ENCODE measurements at regions not wholly inside any gene's neighbourhood (a gene's known extent, or its start where the extent isn't known, plus 50 kb on each side); places are given as distances from the start of the nearest gene placed in this dataset.
"Not testable (repeated sequence)": the region's sequence is repeated elsewhere in the genome, so short reads cannot be mapped to it uniquely, and the experiment has no call there.

DNA sequence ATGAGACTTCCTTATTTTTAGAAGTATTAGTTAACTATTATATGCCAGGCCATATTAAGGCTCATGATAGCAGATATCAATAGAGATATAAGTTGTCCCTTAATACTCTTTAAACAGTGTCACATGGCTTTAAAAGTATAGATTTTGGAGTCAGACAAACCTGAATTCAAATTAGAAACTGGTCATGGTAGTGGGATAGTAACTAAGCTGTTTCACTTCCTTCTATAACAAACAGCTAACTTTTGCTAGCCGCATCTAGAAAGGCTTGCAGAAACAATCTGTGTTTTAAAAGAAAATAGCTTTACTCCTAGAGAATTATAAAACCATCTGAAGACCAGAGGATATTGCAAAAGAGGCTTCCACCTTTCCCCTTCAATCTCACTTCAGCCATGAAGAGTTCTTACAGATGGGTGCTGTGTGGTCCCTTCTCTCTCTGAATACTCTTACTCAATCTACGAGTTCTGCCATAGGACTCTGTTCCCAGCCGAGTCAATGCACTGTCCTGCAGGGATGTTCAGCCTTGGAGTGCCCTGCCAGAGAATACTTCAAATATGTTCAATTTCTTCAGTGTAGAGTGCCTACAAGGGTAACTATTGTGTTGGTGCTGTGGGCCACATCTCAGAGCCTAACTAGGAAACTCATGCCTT, 810.2 kb downstream of the EFNA5 start:
- FAIRE-seq (no peak), DNase-seq (ENCODE audit: low spot score in 2 of 2) (no peak)

DNA sequence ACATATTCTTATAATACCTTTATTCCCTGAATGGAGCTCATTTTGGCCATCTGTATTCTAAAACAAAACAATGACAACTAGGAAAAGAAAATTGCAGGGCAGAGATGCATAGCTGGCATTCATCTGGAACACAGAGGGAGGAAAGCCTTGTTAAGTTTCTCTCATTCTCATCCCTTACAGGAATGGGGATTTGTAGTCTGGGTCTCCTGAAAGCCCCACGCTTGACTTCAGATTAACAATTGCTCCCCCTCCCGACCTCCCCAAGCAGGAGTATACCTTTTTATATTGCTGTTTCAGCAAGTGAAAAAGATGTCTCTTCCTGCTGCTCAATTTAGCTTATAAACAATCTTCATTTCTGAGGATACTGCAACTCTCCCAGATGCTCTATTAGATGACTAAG, 812.1 kb downstream of the EFNA5 start:
- FAIRE-seq (no peak), DNase-seq (ENCODE audit: low spot score in 2 of 2) (no peak)

DNA sequence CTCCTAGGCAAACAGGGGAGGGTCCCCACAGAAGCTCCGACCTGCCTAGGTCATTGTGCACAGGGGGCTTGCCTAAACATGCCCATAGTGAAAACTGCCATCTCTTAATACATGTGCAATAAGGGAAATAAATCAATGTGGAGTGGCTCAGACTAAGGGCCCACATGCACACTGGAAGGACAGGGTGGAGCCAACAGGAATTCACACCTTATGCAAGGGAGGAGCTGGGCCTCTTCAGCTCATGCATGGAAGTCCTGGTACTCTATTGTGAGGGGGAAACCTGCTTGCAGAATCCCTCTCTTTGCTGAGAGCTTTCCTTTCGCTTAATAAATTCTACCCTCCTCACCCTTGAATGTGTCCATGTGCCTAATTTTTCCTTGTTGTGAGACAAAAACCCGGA, 815.8 kb downstream of the EFNA5 start:
- FAIRE-seq (no peak), DNase-seq (ENCODE audit: low spot score in 2 of 2) (no peak)

DNA sequence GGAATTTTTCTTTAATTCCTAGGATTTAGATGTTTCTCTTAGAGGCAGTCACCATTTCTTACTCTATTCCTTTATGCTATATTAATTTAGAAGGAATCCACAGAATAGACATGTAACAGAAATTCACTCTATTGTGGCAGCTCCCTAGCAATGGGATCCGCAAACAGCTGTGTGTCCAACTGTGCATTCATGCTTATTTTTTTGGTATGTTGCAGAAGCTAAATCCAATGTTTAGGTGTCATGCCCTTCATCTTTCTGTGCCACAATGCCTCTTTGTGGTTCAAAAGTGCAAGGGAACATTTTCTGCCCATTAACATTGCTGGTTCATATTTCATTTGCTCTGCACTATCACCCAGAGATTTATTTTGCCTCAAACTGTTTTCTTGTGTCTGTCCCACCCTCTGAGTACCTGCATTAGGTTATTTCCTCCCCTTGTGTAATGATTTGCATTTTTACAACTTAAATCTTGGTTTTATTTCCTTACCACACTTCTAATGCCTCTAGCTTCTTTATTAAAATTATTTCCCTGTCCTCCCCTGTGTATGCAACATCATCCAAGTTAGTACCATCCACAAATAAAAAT, 816.5 kb downstream of the EFNA5 start:
- no peak for DNase-seq (ENCODE audit: low spot score in 2 of 2)
- FAIRE-seq = no peak

DNA sequence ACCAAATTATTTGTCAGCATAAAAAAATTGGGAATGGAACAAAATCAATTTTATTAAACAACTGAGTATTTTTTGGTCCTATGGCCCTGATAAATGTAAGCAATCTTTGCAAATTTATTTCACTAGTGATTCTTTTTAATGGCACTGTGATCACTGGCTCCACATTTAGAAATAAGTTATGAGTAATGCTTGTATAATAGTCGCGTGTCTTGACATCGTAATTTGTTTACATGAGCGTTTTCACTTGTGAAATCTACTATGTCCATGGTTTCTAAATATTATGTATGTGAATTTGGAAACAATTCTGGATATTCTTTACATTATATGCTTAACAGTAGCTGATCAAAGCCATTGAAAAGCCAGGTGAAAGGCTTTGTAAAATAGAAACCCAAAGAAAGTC, 817.5 kb downstream of the EFNA5 start:
- DNase-seq (ENCODE audit: low spot score in 2 of 2) (no peak), FAIRE-seq (no peak)

DNA sequence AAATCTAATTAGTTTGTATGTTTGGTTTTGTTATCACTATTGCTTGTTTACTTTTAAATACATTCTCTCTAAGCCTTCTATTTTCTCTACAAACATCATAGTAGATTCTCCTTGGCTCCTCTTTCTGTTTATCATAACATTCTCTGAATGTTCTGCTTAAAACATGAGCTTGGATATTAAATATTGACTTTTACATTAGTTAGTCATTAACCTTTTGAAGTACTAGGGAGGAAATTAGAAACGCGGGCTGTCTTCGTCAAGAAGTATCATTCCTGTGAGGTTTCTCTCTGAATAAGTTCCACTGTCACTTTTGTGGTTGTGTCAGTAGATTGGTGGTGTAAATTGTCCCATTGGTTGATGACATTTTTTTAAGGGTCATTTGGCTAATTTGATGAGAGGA, 821.5 kb downstream of the EFNA5 start:
- DNase-seq (ENCODE audit: low spot score in 2 of 2) (no peak), FAIRE-seq (no peak)

DNA sequence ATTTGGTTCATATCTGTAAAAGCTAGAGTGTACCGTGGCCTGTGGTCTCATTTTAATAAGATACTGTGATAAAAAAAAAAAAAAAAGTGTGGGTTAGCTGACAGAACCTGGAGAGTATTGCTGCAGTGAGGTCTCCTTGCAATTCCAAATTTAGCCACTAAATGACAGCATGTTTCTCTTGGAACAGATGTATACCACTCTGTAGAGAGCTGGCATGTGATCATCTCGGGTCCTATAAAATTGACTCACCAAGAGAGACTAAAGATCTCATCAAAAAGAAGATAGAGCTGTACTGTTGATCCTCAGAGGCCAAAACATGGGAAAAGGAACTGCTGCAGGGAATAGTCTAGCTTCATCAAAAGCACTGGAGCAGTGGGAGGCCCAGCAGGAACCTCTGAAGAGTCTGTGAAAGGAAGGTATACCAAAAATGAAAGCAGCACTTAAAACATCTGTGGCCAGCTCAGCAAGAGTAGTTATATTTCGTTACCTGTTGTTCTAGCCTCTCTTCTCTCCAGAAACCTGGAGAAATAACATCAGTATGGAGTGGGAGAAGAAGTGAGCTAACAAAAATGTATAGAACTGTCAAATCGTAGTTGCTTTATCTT, 826.8 kb downstream of the EFNA5 start:
- FAIRE-seq (no peak), DNase-seq (ENCODE audit: low spot score in 2 of 2) (no peak)

DNA sequence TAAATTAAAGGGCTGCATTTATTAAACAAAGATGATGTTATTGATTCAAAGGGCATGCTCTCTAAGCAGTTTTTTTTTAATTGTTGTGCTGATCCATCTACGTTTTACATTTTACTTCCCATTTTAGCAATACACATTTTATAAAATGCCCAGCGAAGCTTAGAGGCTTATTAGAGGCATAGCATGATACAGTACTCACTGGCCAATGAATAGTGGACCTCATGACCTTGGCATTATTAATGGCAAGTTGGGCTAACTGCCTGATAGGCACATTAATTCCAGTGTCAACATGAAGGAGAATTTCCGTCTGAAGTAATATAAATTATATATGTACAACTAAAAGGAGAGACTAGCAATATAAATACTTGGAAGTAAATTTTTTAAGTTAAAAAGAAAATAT, 837.2 kb downstream of the EFNA5 start:
- DNase-seq (ENCODE audit: low spot score in 2 of 2) = no peak
- FAIRE-seq = no peak

DNA sequence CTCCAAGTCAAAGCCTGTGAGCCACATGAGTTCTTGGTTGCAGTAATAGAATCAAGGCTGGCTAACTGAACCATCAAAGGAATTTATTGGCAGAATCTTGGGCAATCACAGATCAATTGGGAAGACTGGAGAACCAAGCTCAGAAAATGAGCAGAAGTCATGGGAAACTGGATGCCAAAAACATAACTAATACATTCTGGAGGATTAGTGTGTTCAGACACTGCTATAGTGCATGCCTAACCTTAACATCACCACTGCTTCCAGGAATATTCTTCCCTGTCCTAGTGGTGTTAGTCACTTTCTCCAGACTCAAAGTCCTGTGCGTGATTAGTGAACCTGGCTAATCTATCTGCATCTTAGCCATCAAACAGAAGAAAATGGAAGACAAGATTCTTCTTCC, 843.7 kb downstream of the EFNA5 start:
- DNase-seq (ENCODE audit: low spot score in 2 of 2) (no peak), FAIRE-seq (no peak)

DNA sequence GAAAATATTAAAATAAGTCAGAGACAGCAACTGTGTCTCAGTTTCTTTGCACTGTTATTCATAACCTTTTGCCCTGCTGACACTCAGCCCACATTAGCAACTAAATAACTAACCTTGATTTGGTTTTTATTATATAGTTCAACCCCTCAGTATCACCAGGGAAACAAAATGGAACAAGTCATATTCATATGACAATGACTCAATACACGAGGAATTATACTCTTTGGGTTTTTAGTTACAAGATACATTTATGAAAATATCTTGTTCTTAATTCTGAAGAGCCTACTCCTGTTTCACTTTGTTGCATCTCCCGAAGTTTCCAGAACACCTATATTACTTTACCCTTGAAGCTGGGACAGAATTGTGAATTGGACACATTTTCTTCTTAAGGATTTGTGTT, 845.4 kb downstream of the EFNA5 start:
- DNase-seq (ENCODE audit: low spot score in 2 of 2) (no peak), FAIRE-seq (no peak)

DNA sequence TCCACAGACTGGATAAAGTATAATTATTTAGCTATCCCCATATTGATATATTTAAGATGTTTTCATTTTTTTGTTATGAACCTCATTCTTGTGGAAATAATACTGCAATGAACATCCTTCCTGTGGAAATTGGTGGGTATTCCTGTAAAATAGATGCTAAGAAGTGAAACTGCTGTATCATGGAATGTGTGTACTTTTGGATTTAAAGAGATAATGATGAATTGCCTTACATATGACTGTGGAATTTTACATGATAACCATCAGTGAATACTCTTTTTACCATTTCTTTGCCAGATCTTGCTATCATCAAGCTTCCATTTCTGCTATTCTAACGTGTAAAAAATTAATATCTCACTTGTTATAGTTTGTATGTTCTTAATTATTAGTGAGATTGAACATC, 847.9 kb downstream of the EFNA5 start:
- no peak for FAIRE-seq

DNA sequence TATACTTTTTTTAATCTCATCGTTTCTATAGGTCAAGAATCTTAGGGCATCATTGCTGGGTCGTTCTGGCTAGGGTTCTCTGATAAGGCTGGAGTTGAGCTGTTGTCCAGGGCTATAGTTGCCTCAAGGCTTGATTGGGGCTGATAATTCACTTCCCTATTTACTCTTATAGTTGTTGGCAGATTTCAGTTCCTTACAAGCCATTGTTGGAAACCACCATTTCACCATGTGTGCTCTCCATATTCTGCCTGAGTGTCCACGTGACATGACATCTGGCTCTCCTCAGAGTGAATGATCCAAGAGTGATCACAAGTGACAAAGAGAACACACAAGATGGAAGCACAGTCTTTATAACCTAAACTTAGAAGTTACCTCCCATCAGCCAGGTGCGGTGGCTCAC, 852.2 kb downstream of the EFNA5 start:
- no peak for DNase-seq (ENCODE audit: low spot score in 2 of 2)
- FAIRE-seq = no peak

More for the DNA sequence above, 847.9 kb downstream of the EFNA5 start:
- no peak for DNase-seq (ENCODE audit: low spot score in 2 of 2)

DNA sequence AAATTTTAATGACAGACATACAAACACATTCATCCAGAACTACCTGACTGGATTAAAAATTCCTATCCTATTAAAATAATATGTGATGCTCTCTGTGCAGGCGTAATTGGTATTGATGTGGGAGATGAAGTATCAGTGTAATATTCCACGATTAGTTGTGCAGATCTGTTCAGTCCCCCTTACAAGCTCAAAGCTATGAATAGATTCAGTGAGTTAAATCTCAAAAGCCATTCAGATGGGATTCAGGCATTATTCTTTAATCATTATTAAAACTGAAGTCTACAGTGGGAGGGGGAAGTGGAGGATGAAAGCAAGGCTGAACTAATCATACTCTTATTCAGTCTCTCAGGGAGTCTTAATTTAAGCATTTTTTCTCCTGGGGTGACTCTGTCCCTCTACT, 855.8 kb downstream of the EFNA5 start:
- no peak for DNase-seq (ENCODE audit: low spot score in 2 of 2)
- no peak for FAIRE-seq

DNA sequence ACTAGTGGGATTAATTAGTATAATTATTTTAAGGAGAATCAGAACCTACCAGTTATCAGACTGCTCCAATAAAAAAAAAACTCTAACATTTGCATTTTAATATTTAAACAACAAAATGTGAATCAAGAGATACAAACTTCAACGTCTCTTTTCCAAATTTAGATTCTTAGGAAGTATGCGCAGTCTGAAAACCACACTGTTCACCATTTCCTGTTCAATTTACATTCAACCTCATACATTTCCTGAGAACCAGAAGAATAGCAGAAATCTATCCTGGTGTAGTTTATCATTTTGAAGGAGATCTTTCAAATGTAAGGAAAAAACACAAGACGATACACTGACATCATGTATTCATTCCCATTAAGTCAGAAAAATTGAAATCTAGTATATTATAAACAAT, 869.2 kb downstream of the EFNA5 start:
- FAIRE-seq = no peak

DNA sequence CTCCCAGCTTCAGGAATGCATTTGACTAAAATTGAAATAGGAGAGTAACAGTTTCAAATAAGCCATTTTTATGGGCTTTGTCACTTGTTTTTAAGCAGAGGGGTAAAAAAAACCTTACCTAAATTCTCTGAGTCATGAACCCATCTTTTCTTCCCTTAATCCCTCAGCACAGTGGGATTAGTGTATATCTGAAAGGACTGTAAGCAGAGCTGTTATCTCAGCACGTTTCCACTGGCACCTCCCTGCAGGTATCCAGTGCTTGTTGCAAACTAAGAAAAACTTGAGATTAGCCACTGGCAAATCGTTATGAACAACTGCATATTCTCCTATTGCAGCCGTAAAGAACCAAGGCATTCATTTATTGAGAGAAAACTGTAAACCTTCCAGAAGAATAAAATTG, 872.7 kb downstream of the EFNA5 start:
- DNase-seq (ENCODE audit: low spot score in 2 of 2) = no peak
- FAIRE-seq = no peak

More for the DNA sequence above, 869.2 kb downstream of the EFNA5 start:
- DNase-seq (ENCODE audit: low spot score in 2 of 2) = no peak

DNA sequence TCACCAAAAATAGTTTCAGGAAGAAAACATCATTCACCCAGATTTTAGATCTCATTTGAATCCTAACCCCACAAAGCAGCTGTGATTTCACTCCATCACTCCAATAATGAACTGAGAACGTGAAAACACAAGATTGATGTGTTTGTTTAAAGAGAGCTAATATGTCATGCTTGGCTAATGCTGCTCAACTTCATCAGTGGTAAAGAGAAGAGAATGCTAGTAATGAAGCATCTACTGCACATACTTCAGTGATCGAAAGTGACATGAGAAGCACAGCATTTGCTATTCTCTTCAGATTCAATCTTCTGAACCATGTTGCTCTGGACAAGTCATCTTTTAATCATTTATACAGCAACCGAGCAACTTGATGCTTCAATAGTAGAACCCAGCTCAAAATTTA, 874.7 kb downstream of the EFNA5 start:
- FAIRE-seq = no peak
- DNase-seq (ENCODE audit: low spot score in 2 of 2) = no peak

DNA sequence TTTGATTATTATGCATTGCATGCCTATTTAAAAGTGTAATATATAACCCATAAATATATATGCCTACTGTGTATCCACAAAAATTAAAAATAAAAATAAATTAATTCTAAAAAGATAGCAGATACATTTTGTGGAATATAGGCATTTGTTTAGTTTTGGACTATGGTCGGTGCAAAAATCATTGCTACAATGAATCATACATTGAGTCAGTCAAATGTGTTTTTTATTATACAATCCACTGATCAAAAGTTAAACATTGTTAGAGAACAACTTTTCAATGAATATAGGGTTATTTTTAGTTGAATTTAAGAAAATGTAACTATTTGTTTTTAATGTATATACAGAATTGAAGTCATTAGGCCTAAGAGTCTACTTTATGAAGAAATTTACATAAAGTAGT, 885.9 kb downstream of the EFNA5 start:
- FAIRE-seq = no peak
- DNase-seq (ENCODE audit: low spot score in 2 of 2) = no peak

DNA sequence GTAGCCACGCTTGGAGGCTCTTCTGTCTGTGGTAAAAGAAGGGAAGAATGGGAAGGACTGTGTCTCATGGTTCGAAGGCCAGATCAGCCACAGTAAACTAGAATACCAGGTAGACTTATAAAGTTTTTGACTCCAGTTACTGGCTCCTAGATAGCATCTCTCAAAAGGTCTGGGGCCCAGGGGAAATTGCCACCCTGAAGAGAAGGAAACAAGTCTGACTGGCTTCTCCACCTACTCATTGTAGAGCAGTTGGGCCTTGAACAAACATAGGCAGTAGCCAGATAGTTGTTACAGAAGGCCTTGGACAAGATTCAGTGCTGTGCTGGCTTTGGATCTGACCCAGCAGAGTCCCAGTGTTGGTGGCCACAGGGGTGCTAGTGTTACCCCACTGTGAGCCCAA, 890.4 kb downstream of the EFNA5 start:
- FAIRE-seq = no peak

DNA sequence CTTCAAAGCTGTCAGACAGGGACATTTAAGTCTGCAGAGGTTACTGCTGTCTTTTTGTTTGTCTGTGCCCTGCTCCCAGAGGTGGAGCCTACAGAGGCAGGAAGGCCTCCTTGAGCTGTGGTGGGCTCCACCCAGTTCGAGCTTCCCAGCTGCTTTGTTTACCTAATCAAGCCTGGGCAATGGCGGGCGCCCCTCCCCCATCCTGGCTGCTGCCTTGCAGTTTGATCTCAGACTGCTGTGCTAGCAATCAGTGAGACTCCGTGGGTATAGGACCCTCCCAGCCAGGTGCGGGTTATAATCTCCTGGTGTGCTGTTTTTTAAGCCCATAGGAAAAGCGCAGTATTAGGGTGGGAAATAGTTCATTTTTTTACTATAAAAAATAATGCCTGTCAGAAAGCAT, 894.2 kb downstream of the EFNA5 start:
- FAIRE-seq; DNase-seq (ENCODE audit: low spot score in 2 of 2): not testable (repeated sequence)

More for the DNA sequence above, 890.4 kb downstream of the EFNA5 start:
- DNase-seq (ENCODE audit: low spot score in 2 of 2) = no peak

DNA sequence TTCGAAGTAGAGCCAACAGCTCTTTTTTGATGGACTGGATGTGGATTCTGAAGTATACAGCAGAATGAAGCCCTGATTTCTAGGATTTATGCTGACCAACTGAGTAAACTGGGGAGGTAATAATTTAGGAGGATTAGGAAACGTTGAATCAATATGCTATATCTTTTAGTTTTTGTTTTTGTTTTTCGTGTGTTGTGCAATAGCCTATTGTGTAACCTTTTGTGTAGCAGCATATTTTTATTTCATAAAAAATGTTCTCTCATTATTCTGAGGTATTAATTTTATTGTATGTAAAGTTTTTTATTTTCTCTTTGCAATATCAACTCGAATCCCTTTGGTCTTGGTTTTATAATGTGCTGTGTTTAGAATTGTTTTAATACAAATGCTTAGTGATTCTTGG, 902.3 kb downstream of the EFNA5 start:
- no peak for DNase-seq (ENCODE audit: low spot score in 2 of 2)
- no peak for FAIRE-seq

DNA sequence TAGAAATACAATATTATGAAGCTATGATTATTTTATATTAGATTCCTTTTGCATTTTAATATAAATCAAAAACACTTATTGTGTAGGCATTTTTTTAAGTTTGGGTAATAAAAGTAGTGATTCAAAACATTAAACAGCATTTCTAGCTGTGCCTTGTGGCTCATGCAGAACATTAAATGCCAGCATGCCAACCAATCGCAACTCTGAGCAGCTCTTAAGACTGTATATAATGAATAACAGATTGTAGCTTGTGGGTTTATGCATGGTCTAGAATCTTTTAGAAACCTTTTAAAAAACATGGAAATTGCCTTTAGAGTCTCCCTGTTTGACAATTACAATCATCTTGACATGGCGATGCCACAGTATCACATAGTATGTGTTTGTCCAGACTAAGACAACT, 903.8 kb downstream of the EFNA5 start:
- FAIRE-seq = no peak

DNA sequence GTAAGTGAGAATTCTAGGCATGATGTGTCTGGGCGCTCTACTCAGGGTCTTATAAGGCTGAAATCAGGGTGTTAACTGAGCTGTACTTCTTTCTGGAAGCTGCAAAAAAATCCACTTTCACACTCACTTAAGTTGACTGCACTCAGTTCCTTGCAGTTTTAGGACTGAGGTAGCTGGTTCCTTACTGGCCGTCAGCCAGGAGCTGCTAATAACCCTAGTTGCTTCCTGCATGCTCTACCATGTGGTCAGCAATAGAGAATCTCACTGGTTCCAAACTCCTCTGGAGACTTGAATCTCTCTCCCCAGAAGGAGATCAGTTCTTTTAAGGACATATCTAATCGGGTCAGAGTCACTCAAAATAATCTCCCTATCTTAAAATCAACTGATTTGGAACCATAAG, 911.2 kb downstream of the EFNA5 start:
- FAIRE-seq = no peak

More for the DNA sequence above, 903.8 kb downstream of the EFNA5 start:
- no peak for DNase-seq (ENCODE audit: low spot score in 2 of 2)

More for the DNA sequence above, 911.2 kb downstream of the EFNA5 start:
- DNase-seq (ENCODE audit: low spot score in 2 of 2) = no peak
